Lung (tissue), 11 donors: ENCODE measurements at regions not wholly inside any gene's neighbourhood (a gene's known extent, or its start where the extent isn't known, plus 50 kb on each side); places are given as distances from the start of the nearest gene placed in this dataset.

ENCODE experiments used
- ATAC-seq: fragments of 200-7000 bp; cut with Tn5 transposase; one replicate; pipeline ENCODE4 v1.9.1; 2020; ENCODE audit warnings: moderate number of reproducible peaks; ENCODE audit not compliant: insufficient read depth, low FRiP score
- DNase-seq, 3 donors: peaks; one replicate each; pipeline ENCODE4 v3.0.0-alpha.2; 2013 to 2017
- H3K27ac ChIP-seq, 2 donors: one replicate each; pipeline ENCODE4 v1.5.1; 2013; ENCODE audit warnings: mild to moderate bottlenecking in 2 of 2, moderate library complexity in 2 of 2, control low read depth in 1 of 2, inconsistent platforms in 1 of 2, low read depth in 1 of 2, low read length in 1 of 2
- H3K27me3 ChIP-seq, 3 donors: one replicate each; pipeline ENCODE4 v1.5.1; 2013; ENCODE audit warnings: low read length in 2 of 3; ENCODE audit not compliant: control insufficient read depth in 3 of 3, insufficient read depth in 3 of 3
- H3K36me3 ChIP-seq, 4 donors: one replicate each; pipeline ENCODE4 v1.5.1; 2013; ENCODE audit warnings: low read length in 4 of 4, mild to moderate bottlenecking in 1 of 4, moderate library complexity in 1 of 4; ENCODE audit not compliant: control insufficient read depth in 4 of 4, insufficient read depth in 4 of 4
- H3K4me1 ChIP-seq, 5 donors: one replicate each; pipeline ENCODE4 v1.5.1; 2013; ENCODE audit warnings: low read length in 5 of 5, mild to moderate bottlenecking in 2 of 5, moderate library complexity in 1 of 5; ENCODE audit not compliant: control insufficient read depth in 5 of 5, insufficient read depth in 5 of 5
- H3K4me3 ChIP-seq: one replicate; pipeline ENCODE4 v1.5.1; 2013; ENCODE audit warnings: mild to moderate bottlenecking, control low read depth, moderate library complexity
- H3K9ac ChIP-seq, 2 donors: one replicate each; pipeline ENCODE4 v1.5.1; 2013; ENCODE audit warnings: low read length in 2 of 2, control low read depth in 1 of 2; ENCODE audit not compliant: insufficient read depth in 1 of 2
- H3K9me3 ChIP-seq, 4 donors: one replicate each; pipeline ENCODE4 v1.5.1; 2013; ENCODE audit warnings: low read length in 3 of 4, mild to moderate bottlenecking in 1 of 4, moderate library complexity in 1 of 4; ENCODE audit not compliant: control insufficient read depth in 4 of 4, insufficient read depth in 3 of 4
- CTCF ChIP-seq: IDR thresholded peaks from 2 replicates; pipeline ENCODE4 v1.5.1; 2012; ENCODE audit warnings: mild to moderate bottlenecking; ENCODE audit errors: control extremely low read depth, extremely low read depth
- WGBS, 2 donors: extraction: QIAGEN DNeasy Blood & Tissue Kit; methylation state at CpG; one replicate each; pipeline ENCODE4 v1.1.7; 2013; 5-methylcytosine and 5-hydroxymethylcytosine counted together
- donor health status: control.
- donor health status: control.
- donor health status: Bipolar disorder and iron deficiency.
- donor health status: healthy.
- donor health status: DM: yes; HTN: yes; CAD: no.

GRCh38 chr6:68575765-68576439 is 59.2 kb upstream of the ADGRB3 start:
- Histone ChIP-seq H3K9ac (peak overlapping the region in 1 of 2 donors; percentile 38), H3K4me3 (no peak overlapping the region), H3K36me3 (no peaks in the 10 kb centered on the region), H3K9me3 (peaks cover 0 to 5% (median 1%) of the 10 kb centered on the region in 4 donors), H3K4me1 (peaks cover 0 to 8% (median 0%) of the 10 kb centered on the region in 5 donors), H3K27me3 (no peaks in the 10 kb centered on the region), H3K27ac (no peak overlapping the region)
- DNase-seq (peak; percentile 62 to 82 (median 76)), ATAC-seq (no peak)
- TF ChIP-seq CTCF: no peak
- WGBS, 2 donors: 15 to 17% methylated on average over 14 of the region's 14 CpGs

- WGBS, 2 donors: 79 to 86% methylated on average over 4 of the region's 4 CpGs
- no peak overlapping the region for H3K27ac ChIP-seq
- no peak overlapping the region for H3K9ac ChIP-seq
- DNase-seq (no peak), ATAC-seq (no peak)
- no peaks in the 10 kb centered on the region for H3K27me3 ChIP-seq
- peaks cover 0 to 8% (median 0%) of the 10 kb centered on the region in 5 donors for H3K4me1 ChIP-seq
- H3K9me3 ChIP-seq: peaks cover 0 to 5% (median 1%) of the 10 kb centered on the region in 4 donors
- H3K36me3 ChIP-seq: no peaks in the 10 kb centered on the region
- no peak overlapping the region for H3K4me3 ChIP-seq
- no peak for TF ChIP-seq CTCF
Observed at GRCh38 chr6:68572975-68573374, 62.1 kb upstream of the ADGRB3 start.

- Histone ChIP-seq H3K27ac (no peak overlapping the region), H3K9me3 (peaks cover 0 to 5% (median 1%) of the 10 kb centered on the region in 4 donors), H3K4me1 (peaks cover 0 to 8% (median 0%) of the 10 kb centered on the region in 5 donors), H3K9ac (no peak overlapping the region), H3K36me3 (no peaks in the 10 kb centered on the region), H3K4me3 (no peak overlapping the region), H3K27me3 (no peaks in the 10 kb centered on the region)
- no peak for TF ChIP-seq CTCF
- DNase-seq (no peak), ATAC-seq (no peak)
- 83 to 85% methylated on average over 2 of the region's 2 CpGs for WGBS, 2 donors
Observed at GRCh38 chr6:68572525-68572924, 62.6 kb upstream of the ADGRB3 start.

GRCh38 chr6:68559716-68560115 is 75.4 kb upstream of the ADGRB3 start:
- WGBS, 2 donors: 58 to 75% methylated on average over 5 of the region's 5 CpGs
- Histone ChIP-seq H3K9ac (no peak overlapping the region), H3K4me1 (no peaks in the 10 kb centered on the region), H3K4me3 (no peak overlapping the region), H3K27me3 (no peaks in the 10 kb centered on the region), H3K36me3 (no peaks in the 10 kb centered on the region), H3K9me3 (no peaks in the 10 kb centered on the region), H3K27ac (no peak overlapping the region)
- TF ChIP-seq CTCF: no peak
- DNase-seq: peak in 2 of 3 donors; percentile 38 to 49
- ATAC-seq: no peak
